ENCODE measurements at regions not wholly inside any gene's neighbourhood (a gene's known extent, or its start where the extent isn't known, plus 50 kb on each side); places are given as distances from the start of the nearest gene placed in this dataset.

- Histone ChIP-seq H3K79me2 (ENCODE audit: control insufficient read depth, low read length) (no peaks in the 10 kb centered on the region), H3K27ac (ENCODE audit: low read depth, low read length) (no peak overlapping the region), H3K27me3 (ENCODE audit: control insufficient read depth, low read length) (no peaks in the 10 kb centered on the region), H3K9me3 (ENCODE audit: control insufficient read depth, insufficient read depth, low read length) (no peaks in the 10 kb centered on the region), H4K20me1 (ENCODE audit: control insufficient read depth, insufficient read depth, low read depth, low read length) (no peaks in the 10 kb centered on the region), H3K4me3 (ENCODE audit: low read length) (no peak overlapping the region), H3F3A (ENCODE audit: control insufficient read depth, insufficient read depth) (no peaks in the 10 kb centered on the region), H3K9me2 (replicated peaks; ENCODE audit: control insufficient read depth, low read length) (no peaks in the 10 kb centered on the region; the same call in 1 of the 2 replicates), H3K36me3 (ENCODE audit: control insufficient read depth, low read length) (no peaks in the 10 kb centered on the region), H3K4me1 (ENCODE audit: control insufficient read depth, low read length) (no peaks in the 10 kb centered on the region), H3K4me2 (ENCODE audit: low read length) (no peak overlapping the region)
- TF ChIP-seq CTCF (IDR thresholded peaks at IDR 0.05; ENCODE audit: low read depth, low read length, poor library complexity, severe bottlenecking) (no peak), EZH2phosphoT487 (IDR thresholded peaks at IDR 0.05; ENCODE audit: borderline replicate concordance, low read length) (no peak)
Observed at GRCh38 chr2:23250371-23250770, 134.6 kb upstream of the KLHL29 start.

GRCh38 chr2:23256643-23257042, 128.3 kb upstream of the KLHL29 start:
- Histone ChIP-seq H3K4me2 (ENCODE audit: low read length) (no peak overlapping the region), H3K79me2 (ENCODE audit: control insufficient read depth, low read length) (no peaks in the 10 kb centered on the region), H3K4me1 (ENCODE audit: control insufficient read depth, low read length) (no peaks in the 10 kb centered on the region), H3K27ac (ENCODE audit: low read depth, low read length) (no peak overlapping the region), H3K9me2 (replicated peaks; ENCODE audit: control insufficient read depth, low read length) (no peaks in the 10 kb centered on the region), H3F3A (ENCODE audit: control insufficient read depth, insufficient read depth) (no peaks in the 10 kb centered on the region), H4K20me1 (ENCODE audit: control insufficient read depth, insufficient read depth, low read depth, low read length) (no peaks in the 10 kb centered on the region), H3K9me3 (ENCODE audit: control insufficient read depth, insufficient read depth, low read length) (no peaks in the 10 kb centered on the region), H3K36me3 (ENCODE audit: control insufficient read depth, low read length) (no peaks in the 10 kb centered on the region), H3K4me3 (ENCODE audit: low read length) (no peak overlapping the region), H3K27me3 (ENCODE audit: control insufficient read depth, low read length) (no peaks in the 10 kb centered on the region)
- TF ChIP-seq EZH2phosphoT487 (IDR thresholded peaks at IDR 0.05; ENCODE audit: borderline replicate concordance, low read length) (no peak), CTCF (IDR thresholded peaks at IDR 0.05; ENCODE audit: low read depth, low read length, poor library complexity, severe bottlenecking) (no peak)

- Histone ChIP-seq H3K27ac (ENCODE audit: low read depth, low read length) (no peak overlapping the region), H3K4me1 (ENCODE audit: control insufficient read depth, low read length) (no peaks in the 10 kb centered on the region), H3K79me2 (ENCODE audit: control insufficient read depth, low read length) (no peaks in the 10 kb centered on the region), H3K4me3 (ENCODE audit: low read length) (no peak overlapping the region), H3K4me2 (ENCODE audit: low read length) (no peak overlapping the region), H3K9me3 (ENCODE audit: control insufficient read depth, insufficient read depth, low read length) (no peaks in the 10 kb centered on the region), H3K9me2 (replicated peaks; ENCODE audit: control insufficient read depth, low read length) (no peaks in the 10 kb centered on the region), H4K20me1 (ENCODE audit: control insufficient read depth, insufficient read depth, low read depth, low read length) (no peaks in the 10 kb centered on the region), H3K27me3 (ENCODE audit: control insufficient read depth, low read length) (no peaks in the 10 kb centered on the region), H3F3A (ENCODE audit: control insufficient read depth, insufficient read depth) (no peaks in the 10 kb centered on the region), H3K36me3 (ENCODE audit: control insufficient read depth, low read length) (no peaks in the 10 kb centered on the region)
- TF ChIP-seq EZH2phosphoT487 (IDR thresholded peaks at IDR 0.05; ENCODE audit: borderline replicate concordance, low read length) (no peak), CTCF (IDR thresholded peaks at IDR 0.05; ENCODE audit: low read depth, low read length, poor library complexity, severe bottlenecking) (no peak)
Observed at GRCh38 chr2:23260621-23261020, 124.4 kb upstream of the KLHL29 start.
